Panc1 (cell line): ENCODE measurements at regions not wholly inside any gene's neighbourhood (a gene's known extent, or its start where the extent isn't known, plus 50 kb on each side); places are given as distances from the start of the nearest gene placed in this dataset.

ENCODE experiments used
- ATAC-seq: fragments of 200-7000 bp; cut with Tn5 transposase; 2 replicates; pipeline ENCODE4 v1.9.1; 2020; ENCODE audit warnings: mild to moderate bottlenecking, moderate library complexity
- BruUV-seq: library from RNA; stranded (reverse); fragments of 400-500 nt; replicated peaks from 2 replicates; lab custom pipeline; 2021; lab: Mats Ljungman, UMichigan
- CTCF ChIA-PET: fragments of 300-600 bp; sonication (Branson Sonifier 250); formaldehyde crosslinking; loops from one replicate; lab custom pipeline; 2022; ENCODE audit warnings: antibody characterized with exemption; lab: Charles Lee
- POLR2A ChIA-PET: fragments of 300-600 bp; sonication (Branson Sonifier 250); formaldehyde crosslinking; loops from one replicate; lab custom pipeline; 2022; ENCODE audit warnings: antibody characterized with exemption; lab: Charles Lee
- DNase-seq: peaks from one replicate; pipeline ENCODE4 v3.0.0-alpha.2; 2010; ENCODE audit warnings: low read depth, low spot score
- H3K27ac ChIP-seq: 2 replicates; pipeline ENCODE4 v1.5.1; 2011; ENCODE audit warnings: mild to moderate bottlenecking, low read length, inconsistent platforms
- H3K27me3 ChIP-seq: fragments of 200-500 bp; sonication (Bioruptor generic); 2 replicates; pipeline ENCODE4 v1.6.0; 2014; ENCODE audit warnings: low read length, inconsistent platforms; ENCODE audit not compliant: control insufficient read depth, insufficient read depth
- H3K36me3 ChIP-seq: fragments of 200-500 bp; sonication (Bioruptor generic); 2 replicates; pipeline ENCODE4 v1.5.1; 2014; ENCODE audit warnings: inconsistent platforms, mild to moderate bottlenecking, low read length, moderate library complexity; ENCODE audit not compliant: control insufficient read depth, insufficient read depth
- H3K4me1 ChIP-seq: 2 replicates; pipeline ENCODE4 v1.5.1; 2011; ENCODE audit warnings: inconsistent platforms, mild to moderate bottlenecking, low read length, moderate library complexity; ENCODE audit not compliant: control insufficient read depth, insufficient read depth
- H3K4me3 ChIP-seq, 2 experiments: 2 replicates each; pipeline ENCODE4 v1.5.1; 2011 to 2012; ENCODE audit warnings: low read depth in 2 of 2, low read length in 2 of 2, mild to moderate bottlenecking in 2 of 2, inconsistent platforms in 1 of 2, moderate library complexity in 1 of 2
- H3K9me3 ChIP-seq: fragments of 200-500 bp; sonication (Bioruptor generic); 2 replicates; pipeline ENCODE4 v1.5.1; 2014; ENCODE audit warnings: low read depth, mild to moderate bottlenecking, inconsistent platforms, low read length, moderate library complexity; ENCODE audit not compliant: control insufficient read depth, insufficient read depth
- POLR2AphosphoS5 ChIP-seq: IDR thresholded peaks from 2 replicates; pipeline ENCODE4 v1.6.1; 2012; ENCODE audit warnings: mild to moderate bottlenecking, low read depth, low read length, moderate library complexity
- SIN3A ChIP-seq: IDR thresholded peaks from 2 replicates; pipeline ENCODE4 v1.6.1; 2012; ENCODE audit warnings: low read depth, mild to moderate bottlenecking, low read length, moderate library complexity, borderline replicate concordance; ENCODE audit not compliant: insufficient read depth
- TCF7L2 ChIP-seq: IDR thresholded peaks from 2 replicates; pipeline ENCODE4 v1.6.1; 2011; ENCODE audit warnings: mild to moderate bottlenecking, low read depth, low read length, inconsistent platforms
- in situ Hi-C: cut with HindIII; loops from 2 replicates; pipeline ENCODE4 v1.10.0; 2016; ENCODE audit warnings: low sequenced_read_pairs, low pct_unique_long_range_greater_than_20kb
- intact Hi-C: fragments of 100-400 bp; cut with micrococcal nuclease; formaldehyde crosslinking; loops from one replicate; pipeline ENCODE4 v1.10.0; 2022; ENCODE audit not compliant: unreplicated experiment
- TF ChIP-seq, protein P1 (sequence below), 2 experiments: IDR thresholded peaks; 2 replicates each; pipeline ENCODE4 v1.6.1; 2011 to 2012; ENCODE audit warnings: low read depth in 2 of 2, control low read depth in 1 of 2, low read length in 1 of 2, mild to moderate bottlenecking in 1 of 2, moderate library complexity in 1 of 2; ENCODE audit not compliant: insufficient read depth in 1 of 2
- TF ChIP-seq, protein P2 (sequence below): fragments of 450-650 bp; IDR thresholded peaks from 2 replicates; pipeline ENCODE4 v1.5.1; 2017; ENCODE audit warnings: mild to moderate bottlenecking

DNA sequence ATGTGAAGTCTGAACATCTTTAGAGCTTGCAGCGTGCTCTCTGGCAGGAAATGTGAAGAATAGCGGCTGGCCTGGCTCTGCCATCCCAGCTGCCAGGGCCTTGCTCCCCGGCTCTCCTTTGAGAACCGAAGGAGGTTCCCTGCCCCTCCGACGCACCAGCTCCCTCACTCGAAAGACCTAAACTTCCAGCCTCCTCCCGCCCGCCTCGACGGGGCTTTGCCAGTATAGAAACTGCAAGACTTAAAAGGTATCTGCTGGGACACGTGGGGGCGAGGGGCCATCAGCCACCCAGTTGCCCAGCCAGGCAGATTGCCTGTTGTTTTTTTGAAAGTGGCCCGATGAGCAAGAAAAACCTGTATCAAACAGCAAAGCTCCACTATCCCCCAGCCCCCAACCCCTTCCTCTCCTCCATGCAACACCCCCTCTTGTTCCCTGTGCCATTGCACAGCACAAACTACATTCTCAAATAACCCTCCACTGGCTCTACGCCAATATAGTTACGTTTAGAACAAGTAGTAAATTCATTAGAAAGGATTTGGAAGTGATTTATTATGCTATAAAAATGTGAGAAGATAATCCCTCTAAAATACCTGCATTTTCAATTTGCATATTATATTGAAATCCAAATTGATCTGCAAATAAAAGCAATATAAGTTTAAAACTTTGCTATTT is 331.9 kb downstream of the MED10 start:
- TF ChIP-seq, protein P1, sequence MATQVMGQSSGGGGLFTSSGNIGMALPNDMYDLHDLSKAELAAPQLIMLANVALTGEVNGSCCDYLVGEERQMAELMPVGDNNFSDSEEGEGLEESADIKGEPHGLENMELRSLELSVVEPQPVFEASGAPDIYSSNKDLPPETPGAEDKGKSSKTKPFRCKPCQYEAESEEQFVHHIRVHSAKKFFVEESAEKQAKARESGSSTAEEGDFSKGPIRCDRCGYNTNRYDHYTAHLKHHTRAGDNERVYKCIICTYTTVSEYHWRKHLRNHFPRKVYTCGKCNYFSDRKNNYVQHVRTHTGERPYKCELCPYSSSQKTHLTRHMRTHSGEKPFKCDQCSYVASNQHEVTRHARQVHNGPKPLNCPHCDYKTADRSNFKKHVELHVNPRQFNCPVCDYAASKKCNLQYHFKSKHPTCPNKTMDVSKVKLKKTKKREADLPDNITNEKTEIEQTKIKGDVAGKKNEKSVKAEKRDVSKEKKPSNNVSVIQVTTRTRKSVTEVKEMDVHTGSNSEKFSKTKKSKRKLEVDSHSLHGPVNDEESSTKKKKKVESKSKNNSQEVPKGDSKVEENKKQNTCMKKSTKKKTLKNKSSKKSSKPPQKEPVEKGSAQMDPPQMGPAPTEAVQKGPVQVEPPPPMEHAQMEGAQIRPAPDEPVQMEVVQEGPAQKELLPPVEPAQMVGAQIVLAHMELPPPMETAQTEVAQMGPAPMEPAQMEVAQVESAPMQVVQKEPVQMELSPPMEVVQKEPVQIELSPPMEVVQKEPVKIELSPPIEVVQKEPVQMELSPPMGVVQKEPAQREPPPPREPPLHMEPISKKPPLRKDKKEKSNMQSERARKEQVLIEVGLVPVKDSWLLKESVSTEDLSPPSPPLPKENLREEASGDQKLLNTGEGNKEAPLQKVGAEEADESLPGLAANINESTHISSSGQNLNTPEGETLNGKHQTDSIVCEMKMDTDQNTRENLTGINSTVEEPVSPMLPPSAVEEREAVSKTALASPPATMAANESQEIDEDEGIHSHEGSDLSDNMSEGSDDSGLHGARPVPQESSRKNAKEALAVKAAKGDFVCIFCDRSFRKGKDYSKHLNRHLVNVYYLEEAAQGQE (IDR thresholded peaks at IDR 0.05; ENCODE audit: insufficient read depth in 1 of 2, low read depth in 2 of 2, low read length in 1 of 2): no peak
- in situ Hi-C loops (no loop called here), intact Hi-C loops (no loop called here)
- no TSS peak for BruUV-seq
- Histone ChIP-seq H3K27ac (no peak overlapping the region), H3K4me1 (no peaks in the 10 kb centered on the region), H3K27me3 (no peaks in the 10 kb centered on the region; the same call in 1 of the 2 replicates), H3K4me3 (no peak overlapping the region), H3K9me3 (no peaks in the 10 kb centered on the region), H3K36me3 (no peaks in the 10 kb centered on the region)
- no peak for DNase-seq
- ATAC-seq: no peak
- POLR2A ChIA-PET: no interaction called here
- CTCF ChIA-PET: no interaction called here

DNA sequence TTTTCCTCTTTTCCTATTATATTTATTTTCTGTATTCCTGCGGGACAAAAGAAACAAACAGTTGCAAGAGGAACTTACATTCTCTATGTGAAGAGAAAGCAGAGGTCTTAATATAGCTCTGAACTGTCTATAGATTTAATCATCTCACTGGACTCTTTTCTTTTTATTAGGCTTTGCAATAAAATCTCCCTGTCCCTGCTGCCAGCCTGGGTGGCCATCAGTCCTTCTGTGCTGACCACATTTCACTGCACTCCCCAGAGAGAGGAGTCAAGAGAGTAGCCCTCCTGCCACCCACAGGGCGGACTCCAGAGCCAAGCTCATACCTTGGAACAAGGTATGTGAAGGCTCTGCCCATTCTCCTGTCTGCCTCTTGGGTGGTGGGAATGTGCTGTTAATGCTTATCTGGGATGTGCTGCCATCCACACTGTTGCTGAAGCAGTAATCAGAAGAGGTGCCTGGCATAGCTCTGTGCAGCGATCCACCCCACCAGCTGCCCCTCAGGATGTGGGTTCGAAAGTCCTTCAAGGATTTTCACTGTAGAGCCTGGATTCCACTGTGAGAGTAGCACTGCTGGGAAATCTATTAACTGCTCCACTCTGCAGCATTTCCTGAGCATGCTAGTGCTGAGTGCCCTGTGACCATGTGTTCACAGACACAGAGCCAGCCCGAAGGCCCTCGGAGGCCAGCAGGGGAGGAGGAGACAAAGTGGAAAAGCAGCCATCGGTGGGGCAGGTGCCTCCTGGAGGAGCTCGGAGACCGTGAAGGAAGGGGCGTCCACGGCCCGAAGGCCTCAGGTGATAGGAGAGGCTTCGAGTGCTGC is 334.6 kb downstream of the MED10 start:
- ATAC-seq (no peak), DNase-seq (no peak)
- no peak overlapping the region for H3K4me3 ChIP-seq
- H3K4me1 ChIP-seq: no peaks in the 10 kb centered on the region
- H3K36me3 ChIP-seq: no peaks in the 10 kb centered on the region
- CTCF ChIA-PET: no interaction called here
- POLR2A ChIA-PET: no interaction called here
- in situ Hi-C loops (no loop called here), intact Hi-C loops (no loop called here)
- TF ChIP-seq, protein P1 (IDR thresholded peaks at IDR 0.05; ENCODE audit: insufficient read depth in 1 of 2, low read depth in 2 of 2, low read length in 1 of 2): no peak
- TF ChIP-seq POLR2AphosphoS5 (no peak), TCF7L2 (no peak), SIN3A (no peak)
- TF ChIP-seq, protein P2, sequence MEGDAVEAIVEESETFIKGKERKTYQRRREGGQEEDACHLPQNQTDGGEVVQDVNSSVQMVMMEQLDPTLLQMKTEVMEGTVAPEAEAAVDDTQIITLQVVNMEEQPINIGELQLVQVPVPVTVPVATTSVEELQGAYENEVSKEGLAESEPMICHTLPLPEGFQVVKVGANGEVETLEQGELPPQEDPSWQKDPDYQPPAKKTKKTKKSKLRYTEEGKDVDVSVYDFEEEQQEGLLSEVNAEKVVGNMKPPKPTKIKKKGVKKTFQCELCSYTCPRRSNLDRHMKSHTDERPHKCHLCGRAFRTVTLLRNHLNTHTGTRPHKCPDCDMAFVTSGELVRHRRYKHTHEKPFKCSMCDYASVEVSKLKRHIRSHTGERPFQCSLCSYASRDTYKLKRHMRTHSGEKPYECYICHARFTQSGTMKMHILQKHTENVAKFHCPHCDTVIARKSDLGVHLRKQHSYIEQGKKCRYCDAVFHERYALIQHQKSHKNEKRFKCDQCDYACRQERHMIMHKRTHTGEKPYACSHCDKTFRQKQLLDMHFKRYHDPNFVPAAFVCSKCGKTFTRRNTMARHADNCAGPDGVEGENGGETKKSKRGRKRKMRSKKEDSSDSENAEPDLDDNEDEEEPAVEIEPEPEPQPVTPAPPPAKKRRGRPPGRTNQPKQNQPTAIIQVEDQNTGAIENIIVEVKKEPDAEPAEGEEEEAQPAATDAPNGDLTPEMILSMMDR: no peak
- H3K9me3 ChIP-seq: no peaks in the 10 kb centered on the region
- H3K27me3 ChIP-seq: no peaks in the 10 kb centered on the region; the same call in 1 of the 2 replicates
- BruUV-seq: no TSS peak
- H3K27ac ChIP-seq: no peak overlapping the region
